Mesothelial cell of epicardium (in vitro differentiated cells): ENCODE measurements at regions not wholly inside any gene's neighbourhood (a gene's known extent, or its start where the extent isn't known, plus 50 kb on each side); places are given as distances from the start of the nearest gene placed in this dataset.

Source experiments
- DNase-seq, 2 experiments: peaks; one replicate each; pipeline ENCODE4 v3.0.0; 2021; ENCODE audit warnings: low spot score in 2 of 2; ENCODE audit not compliant: unreplicated experiment in 2 of 2
- H3K27ac Mint-ChIP-seq: 2 replicates; pipeline ENCODE4 v1.8.0; 2021; ENCODE audit warnings: mixed read lengths
- H3K27me3 Mint-ChIP-seq: 2 replicates; pipeline ENCODE4 v1.8.0; 2021; ENCODE audit warnings: low read depth, mixed read lengths
- H3K36me3 Mint-ChIP-seq: 2 replicates; pipeline ENCODE4 v1.8.0; 2021; ENCODE audit warnings: mixed read lengths
- H3K4me1 Mint-ChIP-seq: 2 replicates; pipeline ENCODE4 v1.8.0; 2021; ENCODE audit warnings: mixed read lengths
- H3K4me3 Mint-ChIP-seq: 2 replicates; pipeline ENCODE4 v1.8.0; 2021; ENCODE audit warnings: mild to moderate bottlenecking, moderate library complexity, mixed read lengths
- H3K9me3 Mint-ChIP-seq: 2 replicates; pipeline ENCODE4 v1.8.0; 2021; ENCODE audit warnings: mixed read lengths
- TF ChIP-seq, protein P1 (sequence below): fragments of 200-600 bp; sonication (generic); IDR thresholded peaks from one replicate; pipeline ENCODE4 v1.5.0; 2021; ENCODE audit warnings: antibody characterized with exemption; ENCODE audit not compliant: unreplicated experiment

DNA sequence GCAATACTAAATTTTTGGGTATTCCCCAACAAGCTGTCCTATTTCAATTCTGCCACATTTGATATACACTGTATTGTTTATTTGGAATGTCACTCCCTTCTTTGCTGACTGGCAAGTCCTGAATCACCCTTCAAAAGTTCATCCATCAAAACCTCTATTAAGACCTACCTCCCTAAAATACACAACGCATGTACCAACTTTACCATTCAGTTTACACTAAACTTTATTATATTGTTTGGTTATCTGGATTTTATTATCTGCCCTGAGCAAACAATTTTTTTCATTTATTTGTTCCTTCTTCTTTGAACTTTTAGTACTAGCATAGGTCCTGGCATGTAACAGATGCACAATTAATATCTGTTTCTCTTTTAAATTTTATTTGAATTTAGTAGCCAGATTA lies 958.2 kb upstream of the ADGRB3 start:
- TF ChIP-seq, protein P1, sequence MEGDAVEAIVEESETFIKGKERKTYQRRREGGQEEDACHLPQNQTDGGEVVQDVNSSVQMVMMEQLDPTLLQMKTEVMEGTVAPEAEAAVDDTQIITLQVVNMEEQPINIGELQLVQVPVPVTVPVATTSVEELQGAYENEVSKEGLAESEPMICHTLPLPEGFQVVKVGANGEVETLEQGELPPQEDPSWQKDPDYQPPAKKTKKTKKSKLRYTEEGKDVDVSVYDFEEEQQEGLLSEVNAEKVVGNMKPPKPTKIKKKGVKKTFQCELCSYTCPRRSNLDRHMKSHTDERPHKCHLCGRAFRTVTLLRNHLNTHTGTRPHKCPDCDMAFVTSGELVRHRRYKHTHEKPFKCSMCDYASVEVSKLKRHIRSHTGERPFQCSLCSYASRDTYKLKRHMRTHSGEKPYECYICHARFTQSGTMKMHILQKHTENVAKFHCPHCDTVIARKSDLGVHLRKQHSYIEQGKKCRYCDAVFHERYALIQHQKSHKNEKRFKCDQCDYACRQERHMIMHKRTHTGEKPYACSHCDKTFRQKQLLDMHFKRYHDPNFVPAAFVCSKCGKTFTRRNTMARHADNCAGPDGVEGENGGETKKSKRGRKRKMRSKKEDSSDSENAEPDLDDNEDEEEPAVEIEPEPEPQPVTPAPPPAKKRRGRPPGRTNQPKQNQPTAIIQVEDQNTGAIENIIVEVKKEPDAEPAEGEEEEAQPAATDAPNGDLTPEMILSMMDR: no peak
- Mint-ChIP-seq H3K27me3 (no peaks in the 10 kb centered on the region), H3K27ac (no peak overlapping the region), H3K36me3 (no peaks in the 10 kb centered on the region), H3K9me3 (peaks cover 32% of the 10 kb centered on the region), H3K4me1 (no peaks in the 10 kb centered on the region), H3K4me3 (no peak overlapping the region)
- DNase-seq: no peak

DNA sequence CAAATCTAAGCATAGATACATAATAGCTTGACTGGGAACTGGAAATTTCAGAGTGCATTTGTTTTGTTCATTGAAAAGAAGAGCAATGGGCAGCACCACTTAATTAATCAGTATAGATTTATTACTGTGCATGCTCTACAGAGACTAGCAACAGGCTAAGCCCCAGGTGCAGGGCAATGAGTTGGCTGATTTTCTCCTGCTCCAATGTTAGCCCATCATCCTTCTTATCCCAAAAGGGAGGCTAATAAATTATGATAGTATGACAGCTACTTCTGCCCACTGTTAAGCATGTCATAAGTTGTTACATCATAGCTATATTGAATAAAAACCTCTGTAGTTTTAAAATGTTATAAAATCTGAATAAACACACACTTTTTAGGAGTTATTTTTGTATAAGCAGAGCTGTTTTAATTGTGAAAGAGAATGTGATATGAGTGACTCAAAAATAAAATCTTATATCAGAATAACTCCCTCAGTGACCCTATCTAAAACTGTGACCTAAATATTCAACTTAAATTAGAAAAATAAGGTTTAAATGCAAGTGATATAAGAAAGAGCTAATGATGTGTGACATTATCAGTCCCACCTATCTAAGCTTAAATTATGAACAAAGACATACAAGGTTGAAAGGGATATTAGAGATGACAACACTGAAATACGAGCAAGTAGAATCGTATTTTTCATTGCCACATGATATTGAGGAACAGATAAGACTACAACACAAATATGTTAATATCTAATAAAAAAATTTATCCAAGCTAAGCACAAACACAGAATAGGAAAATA lies 967.3 kb upstream of the ADGRB3 start:
- no peaks in the 10 kb centered on the region for H3K4me1 Mint-ChIP-seq
- no peak for DNase-seq
- no peaks in the 10 kb centered on the region for H3K27me3 Mint-ChIP-seq
- peaks cover 17% of the 10 kb centered on the region for H3K9me3 Mint-ChIP-seq
- TF ChIP-seq, protein P1: no peak
- H3K36me3 Mint-ChIP-seq: no peaks in the 10 kb centered on the region
- H3K4me3 Mint-ChIP-seq: no peak overlapping the region
- no peak overlapping the region for H3K27ac Mint-ChIP-seq

DNA sequence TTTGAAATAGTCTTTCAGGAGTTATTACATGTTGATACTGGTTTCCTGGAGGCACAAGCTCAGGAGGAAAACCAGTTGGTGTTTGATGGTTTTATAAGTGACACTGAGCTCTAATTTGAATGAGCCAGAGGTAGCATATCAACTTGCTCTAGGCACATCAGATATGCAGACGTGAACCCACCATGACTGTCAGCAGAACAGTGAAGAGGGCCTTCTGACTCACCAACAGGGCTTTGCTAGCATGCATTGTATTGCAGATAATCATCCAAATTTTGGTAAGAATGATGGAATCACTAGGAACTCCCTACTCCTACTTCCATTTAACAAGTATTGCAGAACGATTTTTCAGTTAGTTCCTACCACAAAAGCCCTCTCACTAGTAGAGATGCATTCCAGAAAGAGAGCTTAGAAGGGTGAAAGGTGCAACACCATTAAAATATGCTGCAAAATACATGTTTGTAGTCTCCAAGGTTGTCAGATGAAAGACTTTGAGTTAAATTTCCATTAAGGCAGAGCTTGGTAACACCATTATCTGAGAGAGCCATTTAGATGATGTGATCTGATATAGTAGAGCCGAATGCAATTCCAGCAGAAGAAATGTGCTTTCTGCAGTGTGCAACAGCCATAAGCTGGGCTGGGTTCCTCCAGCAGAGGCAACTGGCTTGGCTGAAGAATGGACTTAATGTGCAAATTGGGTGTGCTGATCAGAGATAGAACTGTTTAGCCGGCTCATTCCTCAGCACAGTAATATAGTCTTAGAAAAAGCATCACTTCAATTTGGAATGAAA lies 968.7 kb upstream of the ADGRB3 start:
- Mint-ChIP-seq H3K4me1 (no peaks in the 10 kb centered on the region), H3K4me3 (no peak overlapping the region), H3K9me3 (peaks cover 9% of the 10 kb centered on the region), H3K36me3 (no peaks in the 10 kb centered on the region), H3K27ac (no peak overlapping the region), H3K27me3 (no peaks in the 10 kb centered on the region)
- TF ChIP-seq, protein P1: no peak
- DNase-seq: no peak

DNA sequence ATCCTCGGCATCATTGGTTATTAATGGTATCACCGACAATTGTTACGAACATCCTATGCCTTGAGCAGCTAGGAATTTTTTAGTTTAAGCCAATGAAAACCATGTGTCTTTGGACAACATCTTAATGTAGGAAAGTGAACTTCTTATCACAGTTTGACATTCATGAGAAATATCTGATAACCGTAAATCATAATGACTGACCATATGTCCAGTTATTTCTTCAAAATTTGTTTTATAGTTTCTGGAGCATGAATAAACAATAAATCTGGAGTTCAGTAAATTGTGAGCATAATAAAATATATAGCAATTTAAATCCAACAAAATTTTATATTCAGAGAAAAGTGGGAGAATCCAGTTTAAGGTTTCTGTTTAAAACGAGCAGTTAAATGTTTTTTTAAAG lies 970.1 kb upstream of the ADGRB3 start:
- Mint-ChIP-seq H3K4me3 (no peak overlapping the region), H3K36me3 (no peaks in the 10 kb centered on the region), H3K27ac (no peak overlapping the region), H3K4me1 (no peaks in the 10 kb centered on the region), H3K27me3 (no peaks in the 10 kb centered on the region), H3K9me3 (peaks cover 8% of the 10 kb centered on the region)
- no peak for DNase-seq
- TF ChIP-seq, protein P1: no peak

DNA sequence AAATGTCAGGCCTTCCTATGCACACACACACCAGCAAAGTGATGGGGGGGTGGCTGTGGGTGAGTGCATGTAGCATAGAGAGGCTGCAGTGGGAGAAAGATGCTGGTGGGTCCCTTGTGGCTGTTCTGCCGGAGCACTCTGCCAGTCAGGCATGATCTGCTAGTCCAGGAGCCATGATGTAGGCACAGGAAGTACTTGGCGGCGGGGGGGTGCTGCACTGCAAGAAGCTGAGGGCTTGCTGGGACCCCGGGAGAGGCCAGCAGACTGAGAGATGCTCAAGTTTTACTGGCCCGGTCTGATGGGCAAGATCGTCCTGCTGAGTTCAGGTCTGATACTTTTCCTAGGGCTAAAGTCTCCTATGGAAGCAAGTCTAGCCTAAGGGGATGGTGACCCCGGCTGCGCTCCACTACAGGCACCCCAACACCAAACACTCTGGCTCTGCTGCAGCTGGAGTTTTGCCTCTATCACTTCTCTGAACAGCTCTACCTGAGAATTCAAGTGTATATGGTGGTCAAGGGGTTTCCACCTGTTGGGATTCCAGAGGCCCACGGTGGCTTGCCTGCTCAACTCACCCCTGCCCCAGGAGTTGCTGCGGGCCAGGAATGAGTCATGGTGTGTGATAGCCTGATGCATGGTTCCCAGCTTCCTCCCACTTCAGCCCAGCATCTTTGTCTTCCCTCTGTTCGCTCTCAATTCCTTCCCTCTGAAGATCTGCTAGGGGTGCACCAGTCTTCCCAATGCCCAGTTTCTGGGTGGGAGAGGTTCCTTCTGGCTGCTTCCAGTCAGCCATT lies 971.8 kb upstream of the ADGRB3 start:
- Mint-ChIP-seq H3K9me3 (peaks cover 8% of the 10 kb centered on the region), H3K27me3 (no peaks in the 10 kb centered on the region), H3K36me3 (no peaks in the 10 kb centered on the region), H3K4me1 (no peaks in the 10 kb centered on the region), H3K27ac (no peak overlapping the region), H3K4me3 (no peak overlapping the region)
- DNase-seq: no peak
- TF ChIP-seq, protein P1: no peak
